HepG2 (cell line): ENCODE measurements at regions not wholly inside any gene's neighbourhood (a gene's known extent, or its start where the extent isn't known, plus 50 kb on each side); places are given as distances from the start of the nearest gene placed in this dataset.

Experiments used
- IRF1 ChIP-seq: sonication (generic); formaldehyde crosslinking; IDR thresholded peaks from 2 replicates; pipeline ENCODE4 v1.4.0; 2020; ENCODE audit warnings: low read depth, mild to moderate bottlenecking, missing genetic modification reagents
- MAFG ChIP-seq: sonication (generic); formaldehyde crosslinking; IDR thresholded peaks from 2 replicates; pipeline ENCODE4 v1.5.1; 2020; ENCODE audit warnings: mild to moderate bottlenecking, missing genetic modification reagents
- NONO ChIP-seq, 2 experiments: fragments of 450-650 bp in 1 of 2; sonication (generic) in 1 of 2; formaldehyde crosslinking in 1 of 2; IDR thresholded peaks in 1 of 2; conservative IDR thresholded peaks in 1 of 2; 2 replicates each; pipeline versions ENCODE4 v1.6.1 to v1.8.0; 2017 to 2022; ENCODE audit warnings: mild to moderate bottlenecking in 1 of 2, missing genetic modification reagents in 1 of 2, moderate library complexity in 1 of 2
- TRAFD1 ChIP-seq: sonication (generic); formaldehyde crosslinking; IDR thresholded peaks from 2 replicates; pipeline ENCODE4 v1.5.1; 2020; ENCODE audit warnings: missing genetic modification reagents, mild to moderate bottlenecking, borderline replicate concordance
- ZBTB40 ChIP-seq, 2 experiments: fragments of 450-650 bp in 1 of 2; sonication (generic) in 1 of 2; formaldehyde crosslinking in 1 of 2; IDR thresholded peaks; 2 replicates each; pipeline versions ENCODE4 v1.6.1 to v1.8.0; 2016 to 2022; ENCODE audit warnings: antibody characterized with exemption in 1 of 2, mild to moderate bottlenecking in 1 of 2, missing genetic modification reagents in 1 of 2
- ZNF143 ChIP-seq: sonication (generic); formaldehyde crosslinking; IDR thresholded peaks from 2 replicates; pipeline ENCODE4 v1.4.0; 2020; ENCODE audit warnings: missing genetic modification reagents
- ZNF382 ChIP-seq: sonication (generic); formaldehyde crosslinking; IDR thresholded peaks from 2 replicates; pipeline ENCODE4 v1.5.0; 2020; ENCODE audit warnings: missing genetic modification reagents, mild to moderate bottlenecking, borderline replicate concordance
- ZNF546 ChIP-seq: sonication (generic); formaldehyde crosslinking; conservative IDR thresholded peaks from 2 replicates; pipeline ENCODE4 v1.8.1; 2023; ENCODE audit warnings: mild to moderate bottlenecking, missing genetic modification reagents
- ZNF549 ChIP-seq: sonication (generic); formaldehyde crosslinking; IDR thresholded peaks from 2 replicates; pipeline ENCODE4 v1.5.0; 2020; ENCODE audit warnings: missing genetic modification reagents
- ZNF616 ChIP-seq: sonication (generic); formaldehyde crosslinking; IDR thresholded peaks from 2 replicates; pipeline ENCODE4 v1.5.0; 2020; ENCODE audit warnings: low read depth, mild to moderate bottlenecking, missing genetic modification reagents
- ZNF788 ChIP-seq: sonication (generic); formaldehyde crosslinking; IDR thresholded peaks from 2 replicates; pipeline ENCODE4 v1.5.0; 2020; ENCODE audit warnings: mild to moderate bottlenecking, missing genetic modification reagents, borderline replicate concordance
- TF ChIP-seq, protein P1 (sequence below): sonication (generic); formaldehyde crosslinking; IDR thresholded peaks from 2 replicates; pipeline ENCODE4 v1.5.0; 2020; ENCODE audit warnings: missing genetic modification reagents, mild to moderate bottlenecking, borderline replicate concordance

- TF ChIP-seq MAFG (CRISPR knock-in tag), result no peak
- TF ChIP-seq, protein P1, sequence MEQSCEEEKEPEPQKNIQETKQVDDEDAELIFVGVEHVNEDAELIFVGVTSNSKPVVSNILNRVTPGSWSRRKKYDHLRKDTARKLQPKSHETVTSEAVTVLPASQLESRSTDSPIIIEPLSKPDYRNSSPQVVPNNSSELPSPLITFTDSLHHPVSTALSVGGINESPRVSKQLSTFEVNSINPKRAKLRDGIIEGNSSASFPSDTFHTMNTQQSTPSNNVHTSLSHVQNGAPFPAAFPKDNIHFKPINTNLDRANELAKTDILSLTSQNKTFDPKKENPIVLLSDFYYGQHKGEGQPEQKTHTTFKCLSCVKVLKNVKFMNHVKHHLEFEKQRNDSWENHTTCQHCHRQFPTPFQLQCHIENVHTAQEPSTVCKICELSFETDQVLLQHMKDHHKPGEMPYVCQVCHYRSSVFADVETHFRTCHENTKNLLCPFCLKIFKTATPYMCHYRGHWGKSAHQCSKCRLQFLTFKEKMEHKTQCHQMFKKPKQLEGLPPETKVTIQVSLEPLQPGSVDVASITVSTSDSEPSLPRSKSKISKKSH (CRISPR knock-in tag), result no peak
- no peak for TF ChIP-seq ZNF546 (CRISPR knock-in tag)
- TF ChIP-seq ZNF616 (CRISPR knock-in tag), result no peak
- TF ChIP-seq TRAFD1, result no peak
- no peak for TF ChIP-seq ZBTB40 (IDR thresholded peaks at IDR 0.05)
- TF ChIP-seq ZBTB40 (CRISPR knock-in tag; IDR thresholded peaks at IDR 0.05), result no peak
- TF ChIP-seq ZNF382 (CRISPR knock-in tag), result no peak
- no peak for TF ChIP-seq IRF1 (CRISPR knock-in tag)
- TF ChIP-seq NONO (IDR thresholded peaks at IDR 0.05), result no peak
- no peak for TF ChIP-seq NONO (CRISPR knock-in tag; conservative IDR thresholded peaks at IDR 0.05)
- no peak for TF ChIP-seq ZNF788
- TF ChIP-seq ZNF549 (CRISPR knock-in tag), result no peak
- TF ChIP-seq ZNF143 (CRISPR knock-in tag), result no peak
- TF ChIP-seq, all 625 proteins: peak for 0
These were observed 62.2 kb upstream of the ADA2 start (continued) for GRCh38 chr22:17281440-17281841.
